MM.1S (cell line): ENCODE measurements at regions not wholly inside any gene's neighbourhood (a gene's known extent, or its start where the extent isn't known, plus 50 kb on each side); places are given as distances from the start of the nearest gene placed in this dataset.

Experiments used
- DNase-seq: peaks from one replicate; pipeline ENCODE4 v3.0.0-alpha.2; 2015
- H2AFZ ChIP-seq: fragments of 300-600 bp; sonication (generic); 2 replicates; pipeline ENCODE4 v1.6.0; 2016; ENCODE audit warnings: antibody characterized with exemption, low read length
- H3F3A ChIP-seq: fragments of 300-600 bp; sonication (generic); 2 replicates; pipeline ENCODE4 v1.6.1; 2016; ENCODE audit warnings: mild to moderate bottlenecking, antibody characterized with exemption, low read length, moderate library complexity, mixed read lengths; ENCODE audit not compliant: insufficient read depth
- H3K27ac ChIP-seq: fragments of 300-600 bp; sonication (generic); 2 replicates; pipeline ENCODE4 v1.5.1; 2016; ENCODE audit warnings: mild to moderate bottlenecking, low read length
- H3K27me3 ChIP-seq: fragments of 300-600 bp; sonication (generic); replicated peaks from 2 replicates; pipeline ENCODE4 v1.6.0; 2016; ENCODE audit warnings: low read length; ENCODE audit not compliant: insufficient read depth
- H3K36me3 ChIP-seq: fragments of 300-600 bp; sonication (generic); replicated peaks from 2 replicates; pipeline ENCODE4 v1.6.1; 2016; ENCODE audit warnings: mild to moderate bottlenecking, low read length, mixed read lengths; ENCODE audit not compliant: insufficient read depth
- H3K4me1 ChIP-seq: fragments of 300-600 bp; sonication (generic); 2 replicates; pipeline ENCODE4 v1.6.1; 2016; ENCODE audit warnings: low read length, mixed read lengths
- H3K4me2 ChIP-seq: fragments of 300-600 bp; sonication (generic); 2 replicates; pipeline ENCODE4 v1.6.0; 2016; ENCODE audit warnings: low read depth, low read length
- H3K4me3 ChIP-seq: fragments of 300-600 bp; sonication (generic); 2 replicates; pipeline ENCODE4 v1.5.1; 2016; ENCODE audit warnings: low read length, mixed read lengths
- H3K79me2 ChIP-seq: fragments of 300-600 bp; sonication (generic); 2 replicates; pipeline ENCODE4 v1.6.1; 2016; ENCODE audit warnings: mixed run types, low read length, mixed read lengths
- H3K9ac ChIP-seq: fragments of 300-600 bp; sonication (generic); 2 replicates; pipeline ENCODE4 v1.6.1; 2016; ENCODE audit warnings: low read length, mixed read lengths
- H3K9me2 ChIP-seq: fragments of 300-600 bp; sonication (generic); replicated peaks from 2 replicates; pipeline ENCODE4 v1.6.1; 2016; ENCODE audit warnings: mild to moderate bottlenecking, low read length, mixed read lengths; ENCODE audit not compliant: insufficient read depth
- H3K9me3 ChIP-seq: fragments of 300-600 bp; sonication (generic); replicated peaks from 2 replicates; pipeline ENCODE4 v1.6.1; 2016; ENCODE audit warnings: mild to moderate bottlenecking, low read length, mixed read lengths; ENCODE audit not compliant: insufficient read depth
- H4K20me1 ChIP-seq: fragments of 300-600 bp; sonication (generic); 2 replicates; pipeline ENCODE4 v1.6.1; 2016; ENCODE audit warnings: mild to moderate bottlenecking, low read length, moderate library complexity, mixed read lengths; ENCODE audit not compliant: insufficient read depth
- CTCF ChIP-seq: fragments of 300-600 bp; sonication (generic); IDR thresholded peaks from 2 replicates; pipeline ENCODE4 v1.5.1; 2016; ENCODE audit warnings: antibody characterized with exemption, low read length, mixed read lengths
- EZH2 ChIP-seq: fragments of 300-600 bp; sonication (generic); optimal IDR thresholded peaks from 2 replicates; pipeline ENCODE3; 2017; ENCODE audit warnings: low read depth, mild to moderate bottlenecking, antibody characterized with exemption, low read length, mixed read lengths
- EZH2phosphoT487 ChIP-seq: fragments of 300-600 bp; sonication (generic); IDR thresholded peaks from 2 replicates; pipeline ENCODE4 v1.6.1; 2018; ENCODE audit warnings: antibody characterized with exemption, low read length

- TF ChIP-seq EZH2: no peak
- TF ChIP-seq EZH2phosphoT487: no peak
- no peak for TF ChIP-seq CTCF
- H3K9ac ChIP-seq: no peak overlapping the region
- no peaks in the 10 kb centered on the region for H3K36me3 ChIP-seq
- no peaks in the 10 kb centered on the region for H3K4me1 ChIP-seq
- no peaks in the 10 kb centered on the region for H3K9me2 ChIP-seq
- H2AFZ ChIP-seq: no peak overlapping the region
- H3K27me3 ChIP-seq: no peaks in the 10 kb centered on the region
- no peak overlapping the region for H3K4me3 ChIP-seq
- no peak overlapping the region for H3K27ac ChIP-seq
- no peaks in the 10 kb centered on the region for H4K20me1 ChIP-seq
- H3F3A ChIP-seq: no peaks in the 10 kb centered on the region
- no peaks in the 10 kb centered on the region for H3K9me3 ChIP-seq
- no peaks in the 10 kb centered on the region for H3K79me2 ChIP-seq
- H3K4me2 ChIP-seq: no peak overlapping the region
- no peak for DNase-seq
These were observed 178.7 kb upstream of the DPYD start for GRCh38 chr1:98099501-98099900.

GRCh38 chr1:98098473-98098872 is 177.6 kb upstream of the DPYD start:
- Histone ChIP-seq H3K4me2 (no peak overlapping the region), H3K9ac (no peak overlapping the region), H3K27ac (no peak overlapping the region), H4K20me1 (no peaks in the 10 kb centered on the region), H2AFZ (no peak overlapping the region), H3K79me2 (no peaks in the 10 kb centered on the region), H3K4me3 (no peak overlapping the region), H3K4me1 (no peaks in the 10 kb centered on the region), H3K36me3 (no peaks in the 10 kb centered on the region), H3F3A (no peaks in the 10 kb centered on the region), H3K27me3 (no peaks in the 10 kb centered on the region), H3K9me2 (no peaks in the 10 kb centered on the region), H3K9me3 (no peaks in the 10 kb centered on the region)
- no peak for DNase-seq
- TF ChIP-seq EZH2: no peak
- no peak for TF ChIP-seq EZH2phosphoT487
- TF ChIP-seq CTCF: no peak

- Histone ChIP-seq H3K4me2 (no peak overlapping the region), H3K9me2 (no peaks in the 10 kb centered on the region), H4K20me1 (no peaks in the 10 kb centered on the region), H3K27me3 (no peaks in the 10 kb centered on the region), H3K9ac (no peak overlapping the region), H3K36me3 (no peaks in the 10 kb centered on the region), H2AFZ (no peak overlapping the region), H3K79me2 (no peaks in the 10 kb centered on the region), H3K9me3 (no peaks in the 10 kb centered on the region), H3K27ac (no peak overlapping the region), H3F3A (no peaks in the 10 kb centered on the region), H3K4me1 (no peaks in the 10 kb centered on the region), H3K4me3 (no peak overlapping the region)
- TF ChIP-seq EZH2: no peak
- TF ChIP-seq EZH2phosphoT487: no peak
- TF ChIP-seq CTCF: no peak
- no peak for DNase-seq
These were observed 169.5 kb upstream of the DPYD start for GRCh38 chr1:98090351-98090750.
